CD4-positive, CD25-positive, alpha-beta regulatory T cell (primary cell): ENCODE measurements at regions not wholly inside any gene's neighbourhood (a gene's known extent, or its start where the extent isn't known, plus 50 kb on each side); places are given as distances from the start of the nearest gene placed in this dataset.

Source experiments
- ATAC-seq, 2 donors: fragments of 150-1000 bp; cut with Tn5 transposase; one replicate each; pipeline ENCODE4 v1.10.0; 2021; ENCODE audit warnings: low read depth in 2 of 2, moderate number of reproducible peaks in 2 of 2, moderate library complexity in 1 of 2
- DNase-seq, 3 donors: peaks; one replicate each; pipeline versions ENCODE4 v3.0.0 to v3.0.0-alpha.2; 2012 to 2022; ENCODE audit warnings: mixed read lengths in 1 of 3
- H3K27ac ChIP-seq: one replicate; pipeline ENCODE4 v1.7.0; 2013; ENCODE audit warnings: mild to moderate bottlenecking, low read length; ENCODE audit not compliant: insufficient read depth, poor library complexity, severe bottlenecking
- H3K27me3 ChIP-seq: one replicate; pipeline ENCODE4 v1.7.0; 2013; ENCODE audit warnings: low read length; ENCODE audit not compliant: control insufficient read depth, insufficient read depth
- H3K36me3 ChIP-seq: one replicate; pipeline ENCODE4 v1.7.0; 2013; ENCODE audit warnings: mild to moderate bottlenecking, low read length, moderate library complexity; ENCODE audit not compliant: control insufficient read depth, insufficient read depth
- H3K4me1 ChIP-seq: 2 replicates; pipeline ENCODE4 v1.7.0; 2013; ENCODE audit warnings: mild to moderate bottlenecking, low read length; ENCODE audit not compliant: insufficient read depth, control insufficient read depth, poor library complexity, severe bottlenecking
- H3K4me3 ChIP-seq: one replicate; pipeline ENCODE4 v1.7.0; 2013; ENCODE audit warnings: low read depth, mild to moderate bottlenecking, low read length, moderate library complexity
- H3K9me3 ChIP-seq, 2 experiments: 1 replicate in 1 of 2; 2 replicates in 1 of 2; pipeline ENCODE4 v1.7.0; 2013; ENCODE audit warnings: low read length in 2 of 2, mild to moderate bottlenecking in 1 of 2, moderate library complexity in 1 of 2; ENCODE audit not compliant: control insufficient read depth in 2 of 2
- H3K27ac Mint-ChIP-seq, 3 donors: one replicate each; pipeline ENCODE4 v1.8.0; 2020 to 2022; ENCODE audit warnings: mild to moderate bottlenecking in 3 of 3, mixed read lengths in 3 of 3, moderate library complexity in 2 of 3
- H3K27me3 Mint-ChIP-seq: one replicate; pipeline ENCODE4 v1.8.0; 2022; ENCODE audit warnings: mild to moderate bottlenecking, mixed read lengths
- H3K36me3 Mint-ChIP-seq: one replicate; pipeline ENCODE4 v1.8.0; 2020; ENCODE audit warnings: mixed read lengths
- H3K4me1 Mint-ChIP-seq, 4 donors: one replicate each; pipeline ENCODE4 v1.8.0; 2020 to 2022; ENCODE audit warnings: mixed read lengths in 4 of 4, mild to moderate bottlenecking in 1 of 4
- H3K4me3 Mint-ChIP-seq, 4 donors: one replicate each; pipeline ENCODE4 v1.8.0; 2020 to 2022; ENCODE audit warnings: mild to moderate bottlenecking in 4 of 4, mixed read lengths in 4 of 4, moderate library complexity in 3 of 4
- H3K9me3 Mint-ChIP-seq, 7 donors: one replicate each; pipeline ENCODE4 v1.8.0; 2020 to 2022; ENCODE audit warnings: mixed read lengths in 7 of 7, mild to moderate bottlenecking in 3 of 7, moderate library complexity in 2 of 7

DNA sequence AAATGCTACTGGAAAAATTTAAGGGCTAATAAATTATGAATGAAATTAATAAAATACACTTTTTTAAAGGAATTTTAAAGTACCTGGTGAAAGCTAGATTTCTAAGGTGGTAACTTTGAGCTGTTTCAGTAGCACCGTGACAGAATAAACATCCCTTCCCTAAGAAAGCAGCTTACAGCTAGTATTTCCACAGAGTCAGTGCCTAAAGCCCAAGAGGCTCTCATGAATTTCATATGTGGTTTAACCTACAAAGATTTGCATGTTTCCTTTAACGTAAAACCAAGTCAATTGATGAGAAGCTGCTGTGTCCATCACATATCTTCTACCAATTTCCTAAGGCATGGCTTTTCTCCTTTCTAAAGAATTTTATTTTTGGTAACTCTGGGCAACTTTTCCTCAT is 56.8 kb downstream of the IFNG start:
- H3K27me3 Mint-ChIP-seq, result peaks cover 6% of the 10 kb centered on the region
- Histone ChIP-seq H3K9me3 (no peaks in the 10 kb centered on the region), H3K4me3 (no peak overlapping the region), H3K36me3 (no peaks in the 10 kb centered on the region), H3K4me1 (no peaks in the 10 kb centered on the region), H3K27ac (no peak overlapping the region), H3K27me3 (no peaks in the 10 kb centered on the region)
- DNase-seq (no peak), ATAC-seq (no peak)
- no peaks in the 10 kb centered on the region for H3K36me3 Mint-ChIP-seq
- no peak overlapping the region for H3K4me3 Mint-ChIP-seq
- H3K4me1 Mint-ChIP-seq, result no peaks in the 10 kb centered on the region
- no peak overlapping the region for H3K27ac Mint-ChIP-seq
- H3K9me3 Mint-ChIP-seq, result peaks cover 0 to 4% (median 0%) of the 10 kb centered on the region in 7 donors

GRCh38 chr12:68102163-68102562 is 57.4 kb downstream of the IFNG start:
- H3K4me3 ChIP-seq, result no peak overlapping the region
- peaks cover 0 to 4% (median 0%) of the 10 kb centered on the region in 7 donors for H3K9me3 Mint-ChIP-seq

GRCh38 chr12:68100241-68100640 is 59.3 kb downstream of the IFNG start:
- no peak for DNase-seq
- no peak for ATAC-seq
- Mint-ChIP-seq H3K36me3 (no peaks in the 10 kb centered on the region), H3K27me3 (peaks cover 6% of the 10 kb centered on the region), H3K27ac (no peak overlapping the region), H3K4me1 (no peaks in the 10 kb centered on the region), H3K4me3 (no peak overlapping the region), H3K9me3 (peaks cover 0 to 4% (median 0%) of the 10 kb centered on the region in 7 donors)
- Histone ChIP-seq H3K4me1 (no peaks in the 10 kb centered on the region), H3K9me3 (no peaks in the 10 kb centered on the region), H3K27me3 (no peaks in the 10 kb centered on the region), H3K36me3 (no peaks in the 10 kb centered on the region), H3K4me3 (no peak overlapping the region), H3K27ac (no peak overlapping the region)

More at GRCh38 chr12:68102163-68102562, 57.4 kb downstream of the IFNG start:
- Mint-ChIP-seq H3K36me3 (no peaks in the 10 kb centered on the region), H3K27ac (no peak overlapping the region), H3K4me3 (no peak overlapping the region), H3K27me3 (peaks cover 6% of the 10 kb centered on the region), H3K4me1 (no peaks in the 10 kb centered on the region)
- Histone ChIP-seq H3K27me3 (no peaks in the 10 kb centered on the region), H3K9me3 (no peaks in the 10 kb centered on the region), H3K36me3 (no peaks in the 10 kb centered on the region), H3K27ac (no peak overlapping the region), H3K4me1 (no peaks in the 10 kb centered on the region)
- ATAC-seq (no peak), DNase-seq (no peak)

- no peak overlapping the region for H3K27ac Mint-ChIP-seq
Measured at GRCh38 chr12:68098939-68099338, 60.6 kb downstream of the IFNG start.

GRCh38 chr12:68097386-68097785 is 62.2 kb downstream of the IFNG start:
- Histone ChIP-seq H3K4me3 (no peak overlapping the region), H3K9me3 (no peaks in the 10 kb centered on the region), H3K4me1 (no peaks in the 10 kb centered on the region), H3K27me3 (no peaks in the 10 kb centered on the region), H3K27ac (no peak overlapping the region), H3K36me3 (no peaks in the 10 kb centered on the region)
- Mint-ChIP-seq H3K4me3 (no peak overlapping the region), H3K4me1 (no peaks in the 10 kb centered on the region), H3K9me3 (peaks cover 0 to 4% (median 0%) of the 10 kb centered on the region in 7 donors), H3K27me3 (peaks cover 6% of the 10 kb centered on the region), H3K27ac (no peak overlapping the region), H3K36me3 (no peaks in the 10 kb centered on the region)
- no peak for ATAC-seq
- no peak for DNase-seq

More at GRCh38 chr12:68098939-68099338, 60.6 kb downstream of the IFNG start:
- Mint-ChIP-seq H3K4me3 (no peak overlapping the region), H3K4me1 (no peaks in the 10 kb centered on the region), H3K36me3 (no peaks in the 10 kb centered on the region), H3K27me3 (peaks cover 6% of the 10 kb centered on the region), H3K9me3 (peaks cover 0 to 4% (median 0%) of the 10 kb centered on the region in 7 donors)
- Histone ChIP-seq H3K4me3 (no peak overlapping the region), H3K27me3 (no peaks in the 10 kb centered on the region), H3K27ac (no peak overlapping the region), H3K36me3 (no peaks in the 10 kb centered on the region), H3K9me3 (no peaks in the 10 kb centered on the region), H3K4me1 (no peaks in the 10 kb centered on the region)
- no peak for ATAC-seq
- no peak for DNase-seq

GRCh38 chr12:68094645-68095395 is 64.7 kb downstream of the IFNG start:
- Mint-ChIP-seq H3K27ac (no peak overlapping the region), H3K4me1 (no peaks in the 10 kb centered on the region), H3K27me3 (peaks cover 4% of the 10 kb centered on the region), H3K9me3 (peaks cover 2 to 7% (median 3%) of the 10 kb centered on the region in 7 donors), H3K4me3 (no peak overlapping the region), H3K36me3 (no peaks in the 10 kb centered on the region)
- no peak overlapping the region for H3K4me3 ChIP-seq
- no peaks in the 10 kb centered on the region for H3K36me3 ChIP-seq
- no peaks in the 10 kb centered on the region for H3K4me1 ChIP-seq
- no peaks in the 10 kb centered on the region for H3K9me3 ChIP-seq
- ATAC-seq (no peak), DNase-seq (no peak)
- H3K27ac ChIP-seq, result no peak overlapping the region
- H3K27me3 ChIP-seq, result no peaks in the 10 kb centered on the region

DNA sequence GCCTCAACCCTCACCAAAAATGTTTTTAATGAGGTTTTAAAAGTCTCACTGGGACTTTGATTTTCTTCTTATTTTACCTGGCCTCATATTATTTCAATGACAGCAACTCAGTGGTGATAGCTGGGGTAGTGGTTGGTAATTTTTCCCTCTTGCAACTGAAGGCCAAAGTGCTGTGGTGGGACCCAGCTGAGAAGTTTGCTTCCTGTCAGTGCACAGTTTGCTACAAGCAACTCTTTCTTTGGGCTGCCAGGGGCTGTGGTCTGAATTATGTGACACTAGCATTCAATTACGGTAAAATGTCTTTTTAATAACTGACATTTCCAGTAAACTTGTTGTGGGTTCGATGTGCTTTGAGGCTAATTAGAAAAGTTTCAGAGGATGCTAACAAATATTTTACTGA is 65.3 kb downstream of the IFNG start:
- ATAC-seq (no peak), DNase-seq (no peak)
- Histone ChIP-seq H3K9me3 (peaks cover 0 to 2% of the 10 kb centered on the region in 2 experiments), H3K27me3 (no peaks in the 10 kb centered on the region), H3K36me3 (no peaks in the 10 kb centered on the region), H3K4me1 (no peaks in the 10 kb centered on the region), H3K4me3 (no peak overlapping the region), H3K27ac (no peak overlapping the region)
- Mint-ChIP-seq H3K36me3 (peaks cover 1% of the 10 kb centered on the region), H3K27ac (no peak overlapping the region), H3K9me3 (peaks cover 5 to 13% (median 6%) of the 10 kb centered on the region in 7 donors), H3K27me3 (peaks cover 4% of the 10 kb centered on the region), H3K4me1 (no peaks in the 10 kb centered on the region), H3K4me3 (no peak overlapping the region)

DNA sequence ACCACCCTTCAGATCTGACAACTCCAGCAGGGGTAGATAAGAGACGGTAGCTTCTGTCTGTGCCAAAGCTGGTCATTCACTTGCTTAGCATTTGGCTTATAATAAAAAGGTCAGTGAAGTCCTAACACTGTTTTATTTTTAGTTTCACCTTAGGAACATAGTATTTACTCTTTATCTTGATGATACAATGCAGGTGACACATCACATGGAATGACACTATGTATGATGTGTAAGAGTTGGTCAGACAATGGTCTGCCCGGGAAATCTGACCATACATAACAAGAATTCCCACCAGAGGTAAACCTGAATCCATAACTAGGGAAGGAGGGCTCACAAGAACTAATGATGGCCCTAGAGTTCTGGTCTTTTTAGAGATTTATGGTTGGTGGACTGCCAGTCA is 66.6 kb downstream of the IFNG start:
- no peaks in the 10 kb centered on the region for H3K4me1 Mint-ChIP-seq
- Histone ChIP-seq H3K4me3 (no peak overlapping the region), H3K4me1 (no peaks in the 10 kb centered on the region), H3K27me3 (no peaks in the 10 kb centered on the region), H3K9me3 (peaks cover 0 to 5% of the 10 kb centered on the region in 2 experiments), H3K36me3 (no peaks in the 10 kb centered on the region), H3K27ac (no peak overlapping the region)
- ATAC-seq (no peak), DNase-seq (no peak)
- H3K4me3 Mint-ChIP-seq, result no peak overlapping the region
- no peak overlapping the region for H3K27ac Mint-ChIP-seq
- H3K36me3 Mint-ChIP-seq, result peaks cover 5% of the 10 kb centered on the region
- peaks cover 5 to 16% (median 7%) of the 10 kb centered on the region in 7 donors for H3K9me3 Mint-ChIP-seq
- H3K27me3 Mint-ChIP-seq, result peaks cover 4% of the 10 kb centered on the region
